ENCODE measurements at regions not wholly inside any gene's neighbourhood (a gene's known extent, or its start where the extent isn't known, plus 50 kb on each side); places are given as distances from the start of the nearest gene placed in this dataset.

GRCh38 chr12:31230004-31230403, 95.9 kb downstream of the SINHCAF start:
- Histone ChIP-seq H3K4me3 (replicated peaks in 1 of 3) (no peak overlapping the region), H3K36me3 (no peaks in the 10 kb centered on the region), H3K27me3 (no peaks in the 10 kb centered on the region), H3K9me3 (no peaks in the 10 kb centered on the region), H3K4me1 (peaks cover 0 to 10% of the 10 kb centered on the region in 2 donors), H3K27ac (peak overlapping the region in 2 of 3 donors; percentile 50 to 58)
- 81 to 86% methylated on average over 5 of the region's 5 CpGs for WGBS, 2 donors
- TF ChIP-seq POLR2A (IDR thresholded peaks at IDR 0.05) (no peak), CTCF (IDR thresholded peaks at IDR 0.05) (no peak)
- no peak for DNase-seq
- intact Hi-C loops (cut with DNase I) = no loop called here
